Cardiac muscle cell (in vitro differentiated cells and primary cell): ENCODE measurements at regions not wholly inside any gene's neighbourhood (a gene's known extent, or its start where the extent isn't known, plus 50 kb on each side); places are given as distances from the start of the nearest gene placed in this dataset.

Experiments
- DNase-seq, 2 donors: peaks; one replicate each; pipeline versions ENCODE4 v3.0.0 to v3.0.0-alpha.2; 2010 to 2017; ENCODE audit warnings: low read depth in 1 of 2, low spot score in 1 of 2
- H3K27ac ChIP-seq: fragments of 200-600 bp; sonication (generic); 2 replicates; pipeline ENCODE4 v1.5.1; 2016
- H3K27me3 ChIP-seq: fragments of 200-600 bp; sonication (generic); 2 replicates; pipeline ENCODE4 v1.6.0; 2016; ENCODE audit warnings: control low read depth
- H3K36me3 ChIP-seq: fragments of 200-600 bp; sonication (generic); 2 replicates; pipeline ENCODE4 v1.5.1; 2016; ENCODE audit warnings: control low read depth
- H3K4me1 ChIP-seq: fragments of 200-600 bp; sonication (generic); 2 replicates; pipeline ENCODE4 v1.8.1; 2017; ENCODE audit warnings: low read depth, mild to moderate bottlenecking, mixed run types
- H3K4me3 ChIP-seq: fragments of 200-600 bp; sonication (generic); 2 replicates; pipeline ENCODE4 v1.5.1; 2016; ENCODE audit warnings: mild to moderate bottlenecking
- H3K9me3 ChIP-seq: fragments of 200-600 bp; sonication (generic); 2 replicates; pipeline ENCODE4 v1.5.1; 2017; ENCODE audit warnings: low read depth, mild to moderate bottlenecking, control low read depth
- TF ChIP-seq, protein P1 (sequence below): IDR thresholded peaks from 2 replicates; pipeline ENCODE4 v1.5.1; 2012; ENCODE audit warnings: low read depth, mild to moderate bottlenecking, low read length

- TF ChIP-seq, protein P1, sequence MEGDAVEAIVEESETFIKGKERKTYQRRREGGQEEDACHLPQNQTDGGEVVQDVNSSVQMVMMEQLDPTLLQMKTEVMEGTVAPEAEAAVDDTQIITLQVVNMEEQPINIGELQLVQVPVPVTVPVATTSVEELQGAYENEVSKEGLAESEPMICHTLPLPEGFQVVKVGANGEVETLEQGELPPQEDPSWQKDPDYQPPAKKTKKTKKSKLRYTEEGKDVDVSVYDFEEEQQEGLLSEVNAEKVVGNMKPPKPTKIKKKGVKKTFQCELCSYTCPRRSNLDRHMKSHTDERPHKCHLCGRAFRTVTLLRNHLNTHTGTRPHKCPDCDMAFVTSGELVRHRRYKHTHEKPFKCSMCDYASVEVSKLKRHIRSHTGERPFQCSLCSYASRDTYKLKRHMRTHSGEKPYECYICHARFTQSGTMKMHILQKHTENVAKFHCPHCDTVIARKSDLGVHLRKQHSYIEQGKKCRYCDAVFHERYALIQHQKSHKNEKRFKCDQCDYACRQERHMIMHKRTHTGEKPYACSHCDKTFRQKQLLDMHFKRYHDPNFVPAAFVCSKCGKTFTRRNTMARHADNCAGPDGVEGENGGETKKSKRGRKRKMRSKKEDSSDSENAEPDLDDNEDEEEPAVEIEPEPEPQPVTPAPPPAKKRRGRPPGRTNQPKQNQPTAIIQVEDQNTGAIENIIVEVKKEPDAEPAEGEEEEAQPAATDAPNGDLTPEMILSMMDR: no peak
- H3K27me3 ChIP-seq: no peaks in the 10 kb centered on the region
- H3K36me3 ChIP-seq: no peaks in the 10 kb centered on the region
- no peak overlapping the region for H3K4me3 ChIP-seq
- H3K27ac ChIP-seq: no peak overlapping the region
- DNase-seq: no peak
- no peaks in the 10 kb centered on the region for H3K9me3 ChIP-seq
- H3K4me1 ChIP-seq: no peaks in the 10 kb centered on the region
Measured at GRCh38 chr13:39215971-39216370, 177.7 kb downstream of the NHLRC3 start.

DNA sequence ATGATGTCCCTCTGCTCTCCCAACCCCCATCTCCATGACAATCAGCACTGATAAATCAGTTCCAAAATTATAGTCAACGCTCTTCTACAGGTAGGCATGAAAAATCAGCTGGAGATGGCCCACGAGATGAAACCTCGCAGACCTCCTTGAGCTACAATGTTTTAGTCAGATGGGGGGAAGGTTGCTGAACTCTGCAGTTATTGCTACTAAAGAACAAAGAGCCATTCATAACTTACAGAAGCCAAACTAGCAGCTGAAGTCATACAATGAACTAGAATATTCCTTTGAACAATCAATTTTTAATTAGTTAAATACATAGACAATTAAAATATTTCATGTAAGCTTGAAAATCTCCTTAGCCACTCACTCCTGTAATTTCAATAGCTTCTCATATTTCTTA, 179.2 kb downstream of the NHLRC3 start:
- no peak overlapping the region for H3K27ac ChIP-seq
- no peak overlapping the region for H3K4me3 ChIP-seq
- H3K4me1 ChIP-seq: no peaks in the 10 kb centered on the region
- TF ChIP-seq, protein P1: no peak
- H3K27me3 ChIP-seq: no peaks in the 10 kb centered on the region
- no peaks in the 10 kb centered on the region for H3K36me3 ChIP-seq
- H3K9me3 ChIP-seq: no peaks in the 10 kb centered on the region
- no peak for DNase-seq

DNA sequence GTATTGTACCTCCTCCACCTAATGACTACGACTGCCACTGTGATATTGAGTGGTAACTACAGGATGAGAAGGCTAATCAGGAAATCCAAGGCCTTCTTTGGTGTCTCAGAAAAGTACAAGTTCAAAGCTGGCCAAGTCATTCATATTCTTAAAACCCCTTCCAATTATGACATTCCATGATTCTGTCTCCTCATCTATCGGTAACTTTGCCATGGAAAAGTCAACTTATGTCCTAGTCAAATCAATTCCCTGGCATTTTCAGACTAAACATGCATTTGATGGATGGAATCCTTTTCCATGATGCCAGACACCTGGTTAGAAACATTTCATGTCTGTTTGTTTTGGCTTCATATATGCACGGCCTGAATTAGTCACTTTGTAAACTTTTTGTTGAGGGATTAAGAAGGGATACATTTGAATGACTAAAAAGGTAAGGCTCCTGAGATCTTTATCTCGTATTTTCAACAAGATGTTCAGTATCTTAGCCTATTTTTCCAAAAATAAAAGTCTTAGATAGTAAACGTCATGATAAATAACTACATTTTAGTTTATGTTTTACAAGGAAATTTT, 186.5 kb downstream of the NHLRC3 start:
- H3K27ac ChIP-seq: no peak overlapping the region
- H3K4me3 ChIP-seq: no peak overlapping the region
- H3K9me3 ChIP-seq: no peaks in the 10 kb centered on the region
- no peaks in the 10 kb centered on the region for H3K27me3 ChIP-seq
- TF ChIP-seq, protein P1: no peak
- DNase-seq: no peak
- H3K36me3 ChIP-seq: no peaks in the 10 kb centered on the region
- no peaks in the 10 kb centered on the region for H3K4me1 ChIP-seq

GRCh38 chr13:39225860-39226259, 187.6 kb downstream of the NHLRC3 start:
- Histone ChIP-seq H3K4me1 (no peaks in the 10 kb centered on the region), H3K27me3 (no peaks in the 10 kb centered on the region), H3K27ac (no peak overlapping the region), H3K36me3 (no peaks in the 10 kb centered on the region), H3K9me3 (no peaks in the 10 kb centered on the region), H3K4me3 (no peak overlapping the region)
- no peak for DNase-seq
- TF ChIP-seq, protein P1: no peak

GRCh38 chr13:39226359-39226758, 188.1 kb downstream of the NHLRC3 start:
- no peak overlapping the region for H3K4me3 ChIP-seq
- H3K27me3 ChIP-seq: no peaks in the 10 kb centered on the region
- no peaks in the 10 kb centered on the region for H3K4me1 ChIP-seq

More at GRCh38 chr13:39226359-39226758, 188.1 kb downstream of the NHLRC3 start:
- H3K36me3 ChIP-seq: no peaks in the 10 kb centered on the region
- no peaks in the 10 kb centered on the region for H3K9me3 ChIP-seq
- TF ChIP-seq, protein P1: no peak
- no peak for DNase-seq
- H3K27ac ChIP-seq: no peak overlapping the region
